Adrenal gland (tissue), 9 donors: ENCODE measurements at regions not wholly inside any gene's neighbourhood (a gene's known extent, or its start where the extent isn't known, plus 50 kb on each side); places are given as distances from the start of the nearest gene placed in this dataset.

Experiments
- DNase-seq, 7 donors: peaks; one replicate each; pipeline ENCODE4 v3.0.0-alpha.2; 2019 to 2020
- H3K27ac ChIP-seq, 5 donors: fragments of 200-600 bp; sonication (generic) in 4 of 5; 1 replicate in 3 of 5; 2 replicates in 2 of 5; pipeline versions ENCODE4 v1.5.1 to v1.8.0; 2016 to 2020; ENCODE audit warnings: mild to moderate bottlenecking in 1 of 5
- H3K27me3 ChIP-seq: fragments of 200-600 bp; 2 replicates; pipeline ENCODE4 v1.8.0; 2021
- H3K36me3 ChIP-seq, 2 donors: fragments of 200-600 bp; replicated peaks in 1 of 2; 1 replicate in 1 of 2; 2 replicates in 1 of 2; pipeline versions ENCODE4 v1.5.1 to v1.8.0; 2018 to 2022
- H3K4me1 ChIP-seq, 2 donors: fragments of 200-600 bp; replicated peaks in 1 of 2; 1 replicate in 1 of 2; 2 replicates in 1 of 2; pipeline versions ENCODE4 v1.5.1 to v1.8.0; 2018 to 2021
- H3K4me3 ChIP-seq, 4 donors: fragments of 200-600 bp; sonication (generic) in 3 of 4; one replicate each; pipeline ENCODE4 v1.5.1; 2016 to 2018
- H3K9me3 ChIP-seq, 3 donors: fragments of 200-600 bp; sonication (generic) in 1 of 3; replicated peaks in 1 of 3; 1 replicate in 2 of 3; 2 replicates in 1 of 3; pipeline versions ENCODE4 v1.5.1 to v1.8.0; 2016 to 2021
- POLR2A ChIP-seq, 2 donors: fragments of 450-650 bp; IDR thresholded peaks; one replicate each; pipeline ENCODE4 v1.6.1; 2017; ENCODE audit warnings: antibody characterized with exemption in 2 of 2, mild to moderate bottlenecking in 2 of 2, moderate library complexity in 1 of 2
- WGBS, 4 donors: extraction: QIAGEN DNeasy Blood & Tissue Kit in 2 of 4; methylation state at CpG; one replicate each; pipeline versions ENCODE4 v1.1.5 to v1.1.7; 2013 to 2017; 5-methylcytosine and 5-hydroxymethylcytosine counted together
- intact Hi-C, 2 donors: fragments of 100-400 bp; cut with DNase I; formaldehyde crosslinking; loops; one replicate each; pipeline versions ENCODE4 v1.14.1 to v1.15.0; 2022 to 2023
- TF ChIP-seq, protein P1 (sequence below), 6 experiments: fragments of 450-650 bp in 4 of 6; fragments of 200-600 bp in 2 of 6; sonication (generic) in 1 of 6; IDR thresholded peaks; 1 replicate in 5 of 6; 2 replicates in 1 of 6; pipeline versions ENCODE4 v1.5.1 to v1.8.0; 2016 to 2021; ENCODE audit warnings: antibody characterized with exemption in 6 of 6, mild to moderate bottlenecking in 2 of 6, moderate library complexity in 1 of 6
- donor health status: healthy with polysubstance abuse.
- donor health status: Bipolar disorder and iron deficiency.
- donor health status: DM: yes; HTN: yes; CAD: no.
- donor health status: DM: no; HTN: no; CAD: no.
- donor health status: DM: no; HTN: no; CAD: no.

GRCh38 chr4:138567696-138568095, 325.5 kb upstream of the SLC7A11 start:
- Histone ChIP-seq H3K36me3 (no peaks in the 10 kb centered on the region), H3K4me3 (no peak overlapping the region), H3K27ac (no peak overlapping the region), H3K9me3 (no peaks in the 10 kb centered on the region), H3K27me3 (no peaks in the 10 kb centered on the region), H3K4me1 (no peaks in the 10 kb centered on the region)
- DNase-seq = no peak
- TF ChIP-seq POLR2A (IDR thresholded peaks at IDR 0.05) = no peak
- TF ChIP-seq, protein P1, sequence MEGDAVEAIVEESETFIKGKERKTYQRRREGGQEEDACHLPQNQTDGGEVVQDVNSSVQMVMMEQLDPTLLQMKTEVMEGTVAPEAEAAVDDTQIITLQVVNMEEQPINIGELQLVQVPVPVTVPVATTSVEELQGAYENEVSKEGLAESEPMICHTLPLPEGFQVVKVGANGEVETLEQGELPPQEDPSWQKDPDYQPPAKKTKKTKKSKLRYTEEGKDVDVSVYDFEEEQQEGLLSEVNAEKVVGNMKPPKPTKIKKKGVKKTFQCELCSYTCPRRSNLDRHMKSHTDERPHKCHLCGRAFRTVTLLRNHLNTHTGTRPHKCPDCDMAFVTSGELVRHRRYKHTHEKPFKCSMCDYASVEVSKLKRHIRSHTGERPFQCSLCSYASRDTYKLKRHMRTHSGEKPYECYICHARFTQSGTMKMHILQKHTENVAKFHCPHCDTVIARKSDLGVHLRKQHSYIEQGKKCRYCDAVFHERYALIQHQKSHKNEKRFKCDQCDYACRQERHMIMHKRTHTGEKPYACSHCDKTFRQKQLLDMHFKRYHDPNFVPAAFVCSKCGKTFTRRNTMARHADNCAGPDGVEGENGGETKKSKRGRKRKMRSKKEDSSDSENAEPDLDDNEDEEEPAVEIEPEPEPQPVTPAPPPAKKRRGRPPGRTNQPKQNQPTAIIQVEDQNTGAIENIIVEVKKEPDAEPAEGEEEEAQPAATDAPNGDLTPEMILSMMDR (IDR thresholded peaks at IDR 0.05) = no peak
- 56 to 86% (median 66%) methylated on average over 3 of the region's 3 CpGs for WGBS, 4 donors
- intact Hi-C loops = no loop called here

- 89 to 92% (median 90%) methylated on average over 4 of the region's 4 CpGs for WGBS, 4 donors
- DNase-seq = no peak
- intact Hi-C loops = no loop called here
- TF ChIP-seq, protein P1 (IDR thresholded peaks at IDR 0.05) = no peak
- no peak for TF ChIP-seq POLR2A (IDR thresholded peaks at IDR 0.05)
- H3K27me3 ChIP-seq = no peaks in the 10 kb centered on the region
- H3K36me3 ChIP-seq = no peaks in the 10 kb centered on the region
- H3K4me3 ChIP-seq = no peak overlapping the region
- no peak overlapping the region for H3K27ac ChIP-seq
- no peaks in the 10 kb centered on the region for H3K4me1 ChIP-seq
- no peaks in the 10 kb centered on the region for H3K9me3 ChIP-seq
These were observed 323.4 kb upstream of the SLC7A11 start for GRCh38 chr4:138565576-138565975.

DNA sequence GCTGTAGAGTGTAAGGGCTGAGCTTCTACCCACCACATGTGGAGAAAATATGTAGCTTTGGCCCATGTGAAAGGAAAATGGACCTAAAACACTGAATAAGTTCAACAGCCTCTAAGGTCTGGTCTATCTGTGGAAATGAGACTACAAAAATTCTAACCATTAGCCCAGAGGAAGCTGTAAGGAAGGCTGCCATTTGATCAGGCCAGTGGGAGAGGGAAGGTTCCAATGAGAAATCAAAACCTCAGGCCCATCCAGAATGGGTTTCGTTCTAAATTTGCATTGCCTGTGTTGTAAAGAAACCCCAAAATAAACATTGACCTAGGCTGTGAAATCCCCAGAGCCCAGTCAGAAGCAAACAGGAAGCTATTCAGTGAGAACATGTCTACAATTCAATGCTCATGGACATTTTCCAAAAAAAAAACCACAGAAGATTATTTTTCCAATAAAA, 320.4 kb upstream of the SLC7A11 start:
- Histone ChIP-seq H3K27ac (peak overlapping the region in 1 of 5 donors; percentile 29), H3K9me3 (no peaks in the 10 kb centered on the region), H3K4me1 (no peaks in the 10 kb centered on the region), H3K27me3 (no peaks in the 10 kb centered on the region), H3K36me3 (no peaks in the 10 kb centered on the region), H3K4me3 (no peak overlapping the region)
- whole genome bisulfite sequencing, 4 donors = 0 to 55% (median 50%) methylated on average over 1 of the region's 1 CpG
- intact Hi-C loops = no loop called here
- DNase-seq = no peak
- TF ChIP-seq, protein P1 (IDR thresholded peaks at IDR 0.05) = no peak
- TF ChIP-seq POLR2A (IDR thresholded peaks at IDR 0.05) = no peak

DNA sequence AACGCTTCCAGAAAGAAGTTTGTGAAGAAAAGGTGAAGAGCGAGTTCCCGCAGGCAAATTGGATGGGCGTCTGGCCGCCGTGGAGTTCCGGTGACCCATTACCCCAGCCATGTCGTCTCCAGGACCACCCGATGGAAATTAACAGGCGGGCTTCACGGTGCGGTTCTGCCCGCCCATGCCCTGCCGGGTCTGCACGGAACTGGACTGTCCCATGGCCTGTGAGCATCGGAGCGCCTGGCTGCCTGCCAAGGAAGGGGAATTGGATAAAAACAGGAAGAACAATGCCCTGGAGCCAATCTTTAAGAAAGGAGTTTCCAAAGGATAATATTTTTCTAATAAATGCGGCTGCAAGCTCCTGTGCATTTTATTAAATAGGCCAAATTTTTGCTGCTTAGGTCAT, 319.8 kb upstream of the SLC7A11 start:
- Histone ChIP-seq H3K36me3 (no peaks in the 10 kb centered on the region), H3K4me1 (no peaks in the 10 kb centered on the region), H3K9me3 (no peaks in the 10 kb centered on the region), H3K27me3 (no peaks in the 10 kb centered on the region), H3K27ac (no peak overlapping the region), H3K4me3 (no peak overlapping the region)
- 69 to 87% (median 75%) methylated on average over 17 to 18 of the region's 18 CpGs for WGBS, 4 donors
- TF ChIP-seq, protein P1 (IDR thresholded peaks at IDR 0.05) = no peak
- intact Hi-C loops = no loop called here
- DNase-seq = peak in 4 of 7 donors; percentile 28 to 44 (median 33)
